Loucy (cell line): ENCODE measurements at regions not wholly inside any gene's neighbourhood (a gene's known extent, or its start where the extent isn't known, plus 50 kb on each side); places are given as distances from the start of the nearest gene placed in this dataset.

Experiments used
- CTCF ChIP-seq: fragments of 200-600 bp; sonication (generic); conservative IDR thresholded peaks from 2 replicates; pipeline ENCODE4 v1.5.1; 2014; ENCODE audit warnings: mild to moderate bottlenecking, antibody characterized with exemption, low read length
- EZH2phosphoT487 ChIP-seq: fragments of 200-600 bp; IDR thresholded peaks from 2 replicates; pipeline ENCODE4 v1.6.1; 2018; ENCODE audit warnings: antibody characterized with exemption, mild to moderate bottlenecking, moderate library complexity, borderline replicate concordance

- TF ChIP-seq CTCF (peak; percentile 50), EZH2phosphoT487 (no peak)
Observed at GRCh38 chr2:102872388-102872787, 110.6 kb downstream of the TMEM182 start.
